Astrocyte (in vitro differentiated cells and primary cell): ENCODE measurements at regions not wholly inside any gene's neighbourhood (a gene's known extent, or its start where the extent isn't known, plus 50 kb on each side); places are given as distances from the start of the nearest gene placed in this dataset.
"Not testable (repeated sequence)": the region's sequence is repeated elsewhere in the genome, so short reads cannot be mapped to it uniquely, and the experiment has no call there.

Experiments
- DNase-seq: peaks from one replicate; pipeline ENCODE4 v3.0.0-alpha.2; 2010; ENCODE audit warnings: low read depth
- FAIRE-seq: peaks from 2 replicates; lab custom pipeline; 2011; peaks lifted over from hg19 to GRCh38; lab: Jason Lieb, UNC
- H2AFZ ChIP-seq: 2 replicates; pipeline ENCODE4 v1.6.0; 2012; ENCODE audit warnings: low read depth, low read length, inconsistent platforms
- H3K27ac ChIP-seq: 2 replicates; pipeline ENCODE4 v1.5.1; 2011; ENCODE audit warnings: low read depth, low read length, inconsistent platforms
- H3K27me3 ChIP-seq: 2 replicates; pipeline ENCODE4 v1.6.0; 2011; ENCODE audit warnings: low read length, inconsistent platforms; ENCODE audit not compliant: insufficient read depth
- H3K36me3 ChIP-seq: 2 replicates; pipeline ENCODE4 v1.5.1; 2011; ENCODE audit warnings: low read length, inconsistent platforms; ENCODE audit not compliant: insufficient read depth
- H3K4me1 ChIP-seq: 2 replicates; pipeline ENCODE4 v1.5.1; 2011; ENCODE audit warnings: low read length, inconsistent platforms; ENCODE audit not compliant: insufficient read depth
- H3K4me2 ChIP-seq: 2 replicates; pipeline ENCODE4 v1.6.0; 2012; ENCODE audit warnings: low read length, inconsistent platforms
- H3K4me3 ChIP-seq: 2 replicates; pipeline ENCODE4 v1.5.1; 2011; ENCODE audit warnings: low read depth, mild to moderate bottlenecking, low read length, inconsistent platforms; ENCODE audit not compliant: insufficient read depth
- H3K79me2 ChIP-seq: 2 replicates; pipeline ENCODE4 v1.6.0; 2012; ENCODE audit warnings: mild to moderate bottlenecking, low read length, inconsistent platforms; ENCODE audit not compliant: insufficient read depth
- H3K9ac ChIP-seq: 2 replicates; pipeline ENCODE4 v1.6.0; 2012; ENCODE audit warnings: mild to moderate bottlenecking, low read length, inconsistent platforms
- H3K9me3 ChIP-seq: 2 replicates; pipeline ENCODE4 v1.5.1; 2012; ENCODE audit warnings: low read depth, mild to moderate bottlenecking, low read length, inconsistent platforms; ENCODE audit not compliant: insufficient read depth
- H4K20me1 ChIP-seq: 2 replicates; pipeline ENCODE4 v1.6.0; 2012; ENCODE audit warnings: low read length, inconsistent platforms; ENCODE audit not compliant: insufficient read depth
- H3K27ac Mint-ChIP-seq: one replicate; pipeline ENCODE4 v1.8.0; 2021; ENCODE audit warnings: mild to moderate bottlenecking, mixed read lengths; ENCODE audit not compliant: unreplicated experiment
- H3K27me3 Mint-ChIP-seq: one replicate; pipeline ENCODE4 v1.8.0; 2021; ENCODE audit warnings: low read depth, mixed read lengths; ENCODE audit not compliant: unreplicated experiment
- H3K36me3 Mint-ChIP-seq: one replicate; pipeline ENCODE4 v1.8.0; 2021; ENCODE audit warnings: low read depth, mixed read lengths; ENCODE audit not compliant: unreplicated experiment
- H3K4me1 Mint-ChIP-seq: one replicate; pipeline ENCODE4 v1.8.0; 2021; ENCODE audit warnings: low read depth, mixed read lengths; ENCODE audit not compliant: unreplicated experiment
- H3K4me3 Mint-ChIP-seq: one replicate; pipeline ENCODE4 v1.8.0; 2021; ENCODE audit warnings: mild to moderate bottlenecking, moderate library complexity, mixed read lengths; ENCODE audit not compliant: unreplicated experiment
- H3K9me3 Mint-ChIP-seq: one replicate; pipeline ENCODE4 v1.8.0; 2021; ENCODE audit warnings: mild to moderate bottlenecking, mixed read lengths; ENCODE audit not compliant: unreplicated experiment

- not testable (repeated sequence) for H3K9me3 Mint-ChIP-seq, DNase-seq, H3K27me3 Mint-ChIP-seq, H3K27ac ChIP-seq, H3K9ac ChIP-seq, H3K36me3 ChIP-seq, H3K4me1 Mint-ChIP-seq, H2AFZ ChIP-seq, H3K4me1 ChIP-seq, H3K27ac Mint-ChIP-seq, H3K36me3 Mint-ChIP-seq, H4K20me1 ChIP-seq, H3K9me3 ChIP-seq, H3K79me2 ChIP-seq, H3K4me2 ChIP-seq, H3K27me3 ChIP-seq, H3K4me3 Mint-ChIP-seq, FAIRE-seq, H3K4me3 ChIP-seq
Observed at GRCh38 chr2:132300592-132301378, 115.8 kb upstream of the GPR39 start.

GRCh38 chr2:132304661-132305380 lies 111.8 kb upstream of the GPR39 start:
- H4K20me1 ChIP-seq, H3K36me3 Mint-ChIP-seq, H3K27me3 ChIP-seq, H3K9ac ChIP-seq, H3K9me3 Mint-ChIP-seq, FAIRE-seq, H3K27ac ChIP-seq, H3K4me1 ChIP-seq, H3K27me3 Mint-ChIP-seq, H3K9me3 ChIP-seq, H3K36me3 ChIP-seq, H3K4me1 Mint-ChIP-seq, H3K27ac Mint-ChIP-seq, H3K79me2 ChIP-seq: not testable (repeated sequence)
- Histone ChIP-seq H2AFZ (peak overlapping the region; percentile 88), H3K4me3 (peak overlapping the region; percentile 54), H3K4me2 (peak overlapping the region; percentile 89)
- peak overlapping the region; percentile 92 for H3K4me3 Mint-ChIP-seq
- peak; percentile 66 for DNase-seq

- not testable (repeated sequence) for H3K4me2 ChIP-seq, DNase-seq, H2AFZ ChIP-seq, H3K4me1 ChIP-seq, H3K9ac ChIP-seq, H3K4me3 Mint-ChIP-seq, H3K27me3 Mint-ChIP-seq, H3K27me3 ChIP-seq, FAIRE-seq, H3K4me1 Mint-ChIP-seq, H3K36me3 ChIP-seq, H3K9me3 ChIP-seq, H3K9me3 Mint-ChIP-seq, H4K20me1 ChIP-seq, H3K27ac ChIP-seq, H3K27ac Mint-ChIP-seq, H3K4me3 ChIP-seq, H3K79me2 ChIP-seq, H3K36me3 Mint-ChIP-seq
Observed at GRCh38 chr2:132307613-132308198, 108.9 kb upstream of the GPR39 start.

- H3K9ac ChIP-seq, DNase-seq, H3K27ac Mint-ChIP-seq, H3K27me3 ChIP-seq, H3K4me3 ChIP-seq, H3K36me3 Mint-ChIP-seq, H3K4me1 ChIP-seq, H3K4me3 Mint-ChIP-seq, H2AFZ ChIP-seq, H3K9me3 Mint-ChIP-seq, H4K20me1 ChIP-seq, H3K4me2 ChIP-seq, FAIRE-seq, H3K4me1 Mint-ChIP-seq, H3K79me2 ChIP-seq, H3K27ac ChIP-seq, H3K36me3 ChIP-seq, H3K27me3 Mint-ChIP-seq, H3K9me3 ChIP-seq: not testable (repeated sequence)
Observed at GRCh38 chr2:132309203-132309602, 107.4 kb upstream of the GPR39 start.

- H3K9me3 Mint-ChIP-seq, H2AFZ ChIP-seq, H3K4me2 ChIP-seq, H3K79me2 ChIP-seq, H3K4me1 Mint-ChIP-seq, H3K4me1 ChIP-seq, H3K9me3 ChIP-seq, H3K36me3 ChIP-seq, H3K27me3 Mint-ChIP-seq, H3K4me3 Mint-ChIP-seq, FAIRE-seq, H3K27me3 ChIP-seq, DNase-seq, H3K4me3 ChIP-seq, H3K27ac ChIP-seq, H3K9ac ChIP-seq, H4K20me1 ChIP-seq, H3K27ac Mint-ChIP-seq, H3K36me3 Mint-ChIP-seq: not testable (repeated sequence)
Observed at GRCh38 chr2:132315546-132315945, 101.1 kb upstream of the GPR39 start.
